ENCODE measurements at regions not wholly inside any gene's neighbourhood (a gene's known extent, or its start where the extent isn't known, plus 50 kb on each side); places are given as distances from the start of the nearest gene placed in this dataset.

- no peaks in the 10 kb centered on the region for H3F3A ChIP-seq (replicated peaks; ENCODE audit: low read depth)
- Mint-ChIP-seq H3K27me3 (ENCODE audit: insufficient read depth, low read depth, poor library complexity) (peaks cover 3% of the 10 kb centered on the region), H3K9me3 (no peaks in the 10 kb centered on the region), H3K27ac (no peak overlapping the region), H3K4me1 (peaks cover 5% of the 10 kb centered on the region; the same call in 1 of the 3 replicates), H3K4me3 (no peak overlapping the region), H3K36me3 (ENCODE audit: low read depth) (no peaks in the 10 kb centered on the region)
- ATAC-seq, result no peak
- TF ChIP-seq CTCF (conservative IDR thresholded peaks at IDR 0.05; ENCODE audit: low read depth in 2 of 2) (no peak), ZNF331 (CRISPR knock-in tag; IDR thresholded peaks at IDR 0.05; ENCODE audit: low read depth) (no peak), ZNF462 (CRISPR knock-in tag; IDR thresholded peaks at IDR 0.05) (no peak)
- H3K9me2 ChIP-seq (ENCODE audit: insufficient read depth), result no peaks in the 10 kb centered on the region
- H4K20me1 ChIP-seq (replicated peaks; ENCODE audit: insufficient read depth), result no peaks in the 10 kb centered on the region
- H3K79me2 ChIP-seq (replicated peaks; ENCODE audit: insufficient read depth), result no peaks in the 10 kb centered on the region
- H3K27me3 ChIP-seq (ENCODE audit: insufficient read depth), result no peaks in the 10 kb centered on the region
- no peak overlapping the region for H3K4me2 ChIP-seq
- DNase-seq (ENCODE audit: low spot score), result no peak
- no peak overlapping the region for H3K27ac ChIP-seq (ENCODE audit: low read depth)
- H2AFZ ChIP-seq, result no peak overlapping the region
- H3K4me3 ChIP-seq, result no peak overlapping the region
- H3K36me3 ChIP-seq (ENCODE audit: insufficient read depth), result no peaks in the 10 kb centered on the region
- no peaks in the 10 kb centered on the region for H3K4me1 ChIP-seq (ENCODE audit: insufficient read depth)
Observed at GRCh38 chr6:169975701-169976100, 224.3 kb downstream of the ERMARD start.

GRCh38 chr6:169975286-169975685, 223.9 kb downstream of the ERMARD start:
- H3K9me3 Mint-ChIP-seq, result no peaks in the 10 kb centered on the region
- 0 out of 3 replicates have a peak, but pooled peaks cover 2% of the 10 kb centered on the region for H3K4me1 Mint-ChIP-seq
- Histone ChIP-seq H3K27me3 (ENCODE audit: insufficient read depth) (no peaks in the 10 kb centered on the region), H4K20me1 (replicated peaks; ENCODE audit: insufficient read depth) (no peaks in the 10 kb centered on the region), H3K36me3 (ENCODE audit: insufficient read depth) (no peaks in the 10 kb centered on the region), H3K79me2 (replicated peaks; ENCODE audit: insufficient read depth) (no peaks in the 10 kb centered on the region), H3K9me2 (ENCODE audit: insufficient read depth) (no peaks in the 10 kb centered on the region), H3K4me3 (no peak overlapping the region), H3F3A (replicated peaks; ENCODE audit: low read depth) (no peaks in the 10 kb centered on the region), H3K4me2 (no peak overlapping the region), H2AFZ (no peak overlapping the region), H3K27ac (ENCODE audit: low read depth) (no peak overlapping the region), H3K4me1 (ENCODE audit: insufficient read depth) (no peaks in the 10 kb centered on the region)
- no peak for ATAC-seq
- H3K27ac Mint-ChIP-seq, result no peak overlapping the region
- H3K36me3 Mint-ChIP-seq (ENCODE audit: low read depth), result no peaks in the 10 kb centered on the region
- DNase-seq (ENCODE audit: low spot score), result no peak
- H3K27me3 Mint-ChIP-seq (ENCODE audit: insufficient read depth, low read depth, poor library complexity), result peaks cover 3% of the 10 kb centered on the region
- no peak overlapping the region for H3K4me3 Mint-ChIP-seq
- TF ChIP-seq EZH2phosphoT487 (IDR thresholded peaks at IDR 0.05; ENCODE audit: unreplicated experiment) (no peak), ZNF331 (CRISPR knock-in tag; IDR thresholded peaks at IDR 0.05; ENCODE audit: low read depth) (no peak), STAT1 (IDR thresholded peaks at IDR 0.05; ENCODE audit: unreplicated experiment) (no peak), ETS1 (IDR thresholded peaks at IDR 0.05) (no peak), REST (IDR thresholded peaks at IDR 0.05; ENCODE audit: unreplicated experiment) (no peak), POLR2AphosphoS5 (IDR thresholded peaks at IDR 0.05; ENCODE audit: low read depth) (no peak), CREB1 (CRISPR knock-in tag; IDR thresholded peaks at IDR 0.05; ENCODE audit: low read depth) (no peak), JUNB (IDR thresholded peaks at IDR 0.05; ENCODE audit: unreplicated experiment) (no peak)

Measured in GM23338 (cell line).